ENCODE measurements at regions not wholly inside any gene's neighbourhood (a gene's known extent, or its start where the extent isn't known, plus 50 kb on each side); places are given as distances from the start of the nearest gene placed in this dataset.

DNA sequence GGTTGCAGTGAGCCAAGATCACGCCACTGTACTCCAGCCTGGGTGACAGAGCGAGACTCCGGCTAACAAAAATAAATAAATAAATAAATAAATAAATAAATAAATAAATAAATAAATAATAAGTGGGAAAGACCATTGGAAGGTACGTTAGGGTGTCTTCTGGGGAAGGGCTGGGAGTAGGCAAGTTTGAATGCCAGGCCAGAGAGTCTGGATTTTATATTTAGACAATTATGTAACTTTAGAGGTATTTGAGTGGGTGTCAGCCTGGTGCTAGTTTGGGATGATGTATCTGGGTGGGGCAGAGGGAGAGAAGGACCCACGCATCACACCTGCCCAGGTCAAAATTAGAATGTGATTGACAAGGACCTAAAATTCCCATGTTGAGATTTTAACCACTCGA is 73.1 kb upstream of the PRNP start (continued):
- TF ChIP-seq, protein P1, sequence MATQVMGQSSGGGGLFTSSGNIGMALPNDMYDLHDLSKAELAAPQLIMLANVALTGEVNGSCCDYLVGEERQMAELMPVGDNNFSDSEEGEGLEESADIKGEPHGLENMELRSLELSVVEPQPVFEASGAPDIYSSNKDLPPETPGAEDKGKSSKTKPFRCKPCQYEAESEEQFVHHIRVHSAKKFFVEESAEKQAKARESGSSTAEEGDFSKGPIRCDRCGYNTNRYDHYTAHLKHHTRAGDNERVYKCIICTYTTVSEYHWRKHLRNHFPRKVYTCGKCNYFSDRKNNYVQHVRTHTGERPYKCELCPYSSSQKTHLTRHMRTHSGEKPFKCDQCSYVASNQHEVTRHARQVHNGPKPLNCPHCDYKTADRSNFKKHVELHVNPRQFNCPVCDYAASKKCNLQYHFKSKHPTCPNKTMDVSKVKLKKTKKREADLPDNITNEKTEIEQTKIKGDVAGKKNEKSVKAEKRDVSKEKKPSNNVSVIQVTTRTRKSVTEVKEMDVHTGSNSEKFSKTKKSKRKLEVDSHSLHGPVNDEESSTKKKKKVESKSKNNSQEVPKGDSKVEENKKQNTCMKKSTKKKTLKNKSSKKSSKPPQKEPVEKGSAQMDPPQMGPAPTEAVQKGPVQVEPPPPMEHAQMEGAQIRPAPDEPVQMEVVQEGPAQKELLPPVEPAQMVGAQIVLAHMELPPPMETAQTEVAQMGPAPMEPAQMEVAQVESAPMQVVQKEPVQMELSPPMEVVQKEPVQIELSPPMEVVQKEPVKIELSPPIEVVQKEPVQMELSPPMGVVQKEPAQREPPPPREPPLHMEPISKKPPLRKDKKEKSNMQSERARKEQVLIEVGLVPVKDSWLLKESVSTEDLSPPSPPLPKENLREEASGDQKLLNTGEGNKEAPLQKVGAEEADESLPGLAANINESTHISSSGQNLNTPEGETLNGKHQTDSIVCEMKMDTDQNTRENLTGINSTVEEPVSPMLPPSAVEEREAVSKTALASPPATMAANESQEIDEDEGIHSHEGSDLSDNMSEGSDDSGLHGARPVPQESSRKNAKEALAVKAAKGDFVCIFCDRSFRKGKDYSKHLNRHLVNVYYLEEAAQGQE (IDR thresholded peaks at IDR 0.05; ENCODE audit: low read depth), result no peak
- TF ChIP-seq CEBPB (IDR thresholded peaks at IDR 0.05; ENCODE audit: low read depth) (no peak), ZNF274 (IDR thresholded peaks at IDR 0.05; ENCODE audit: low read depth, low read length) (no peak), ZBTB33 (IDR thresholded peaks at IDR 0.05; ENCODE audit: extremely low read depth, insufficient replicate concordance, low read length) (no peak), POLR2A (IDR thresholded peaks at IDR 0.05; ENCODE audit: borderline replicate concordance, extremely low read depth, insufficient read depth, insufficient read length) (no peak), RAD21 (IDR thresholded peaks at IDR 0.05; ENCODE audit: low read depth) (no peak), CTCF (IDR thresholded peaks at IDR 0.05 in 2 of 3, conservative IDR thresholded peaks at IDR 0.05 in 1 of 3; ENCODE audit: borderline replicate concordance in 1 of 3, insufficient read depth in 1 of 3, low read depth in 2 of 3, low read length in 2 of 3) (no peak)
